H1 (cell line): ENCODE measurements at regions not wholly inside any gene's neighbourhood (a gene's known extent, or its start where the extent isn't known, plus 50 kb on each side); places are given as distances from the start of the nearest gene placed in this dataset.

Source experiments
- ASH2L ChIP-seq: fragments of 200-600, 300-600 bp; sonication (generic); IDR thresholded peaks from one replicate; pipeline ENCODE4 v1.7.1; 2017; ENCODE audit warnings: low read length
- CEBPB ChIP-seq: IDR thresholded peaks from 2 replicates; pipeline ENCODE4 v1.6.1; 2012; ENCODE audit warnings: low read depth, low read length
- EP300 ChIP-seq, 2 experiments: IDR thresholded peaks; 1 replicate in 1 of 2; 2 replicates in 1 of 2; pipeline ENCODE4 v1.6.1; 2011 to 2012; ENCODE audit warnings: low read depth in 2 of 2, low read length in 2 of 2, mild to moderate bottlenecking in 2 of 2, borderline replicate concordance in 1 of 2, inconsistent platforms in 1 of 2, moderate library complexity in 1 of 2
- EZH2 ChIP-seq: fragments of 200-600 bp; sonication (generic); IDR thresholded peaks from 2 replicates; pipeline ENCODE4 v1.7.1; 2012; ENCODE audit warnings: low read depth, mild to moderate bottlenecking, moderate library complexity, low read length, inconsistent platforms; ENCODE audit not compliant: severe bottlenecking
- NANOG ChIP-seq: IDR thresholded peaks from 2 replicates; pipeline ENCODE4 v1.6.1; 2011; ENCODE audit warnings: low read length, low read depth, mild to moderate bottlenecking, inconsistent platforms; ENCODE audit not compliant: insufficient read depth, poor library complexity, severe bottlenecking
- POLR2A ChIP-seq, 2 experiments: IDR thresholded peaks; 1 replicate in 1 of 2; 2 replicates in 1 of 2; pipeline ENCODE4 v1.6.1; 2011; ENCODE audit warnings: low read depth in 2 of 2, low read length in 2 of 2, mild to moderate bottlenecking in 2 of 2; ENCODE audit errors: control extremely low read depth in 1 of 2
- POLR2AphosphoS5 ChIP-seq: IDR thresholded peaks from 2 replicates; pipeline ENCODE4 v1.6.1; 2011; ENCODE audit warnings: low read depth, low read length
- RAD21 ChIP-seq, 2 experiments: IDR thresholded peaks in 1 of 2; conservative IDR thresholded peaks in 1 of 2; 2 replicates each; pipeline ENCODE4 v1.6.1; 2011; ENCODE audit warnings: low read depth in 2 of 2, low read length in 2 of 2, improper control_type of control experiment in 1 of 2, inconsistent platforms in 1 of 2, mild to moderate bottlenecking in 1 of 2, moderate library complexity in 1 of 2
- SP4 ChIP-seq: IDR thresholded peaks from 2 replicates; pipeline ENCODE4 v1.6.1; 2012; ENCODE audit warnings: low read length, inconsistent platforms
- TBP ChIP-seq: IDR thresholded peaks from 2 replicates; pipeline ENCODE4 v1.6.1; 2011; ENCODE audit warnings: low read depth, low read length, improper control_type of control experiment
- TF ChIP-seq, protein P1 (sequence below): IDR thresholded peaks from 2 replicates; pipeline ENCODE4 v1.6.1; 2011; ENCODE audit warnings: low read length, improper control_type of control experiment
- TF ChIP-seq, protein P2 (sequence below), 3 experiments: IDR thresholded peaks; 1 replicate in 2 of 3; 2 replicates in 1 of 3; pipeline versions ENCODE4 v1.5.1 to v1.6.1; 2011; ENCODE audit warnings: low read length in 3 of 3, mild to moderate bottlenecking in 3 of 3, inconsistent platforms in 2 of 3, low read depth in 1 of 3, moderate library complexity in 1 of 3; ENCODE audit not compliant: insufficient read depth in 1 of 3; ENCODE audit errors: control extremely low read depth in 1 of 3
- TF ChIP-seq, protein P3 (sequence below): IDR thresholded peaks from 2 replicates; pipeline ENCODE4 v1.6.1; 2011; ENCODE audit warnings: low read depth, mild to moderate bottlenecking, low read length; ENCODE audit not compliant: insufficient read depth

GRCh38 chr5:92208265-92208664 lies 825.1 kb upstream of the ARRDC3 start:
- TF ChIP-seq NANOG (no peak), EP300 (IDR thresholded peaks at IDR 0.05; ENCODE audit: borderline replicate concordance in 1 of 2, low read depth in 2 of 2, low read length in 2 of 2) (no peak), CEBPB (no peak), POLR2AphosphoS5 (no peak), ASH2L (no peak), POLR2A (IDR thresholded peaks at IDR 0.05; ENCODE audit: control extremely low read depth in 1 of 2, low read depth in 2 of 2, low read length in 2 of 2) (no peak), RAD21 (IDR thresholded peaks at IDR 0.05 in 1 of 2, conservative IDR thresholded peaks at IDR 0.05 in 1 of 2; ENCODE audit: low read depth in 2 of 2, low read length in 2 of 2) (no peak), SP4 (no peak), EZH2 (no peak), TBP (no peak)
- TF ChIP-seq, protein P1, sequence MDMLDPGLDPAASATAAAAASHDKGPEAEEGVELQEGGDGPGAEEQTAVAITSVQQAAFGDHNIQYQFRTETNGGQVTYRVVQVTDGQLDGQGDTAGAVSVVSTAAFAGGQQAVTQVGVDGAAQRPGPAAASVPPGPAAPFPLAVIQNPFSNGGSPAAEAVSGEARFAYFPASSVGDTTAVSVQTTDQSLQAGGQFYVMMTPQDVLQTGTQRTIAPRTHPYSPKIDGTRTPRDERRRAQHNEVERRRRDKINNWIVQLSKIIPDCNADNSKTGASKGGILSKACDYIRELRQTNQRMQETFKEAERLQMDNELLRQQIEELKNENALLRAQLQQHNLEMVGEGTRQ = no peak
- TF ChIP-seq, protein P2, sequence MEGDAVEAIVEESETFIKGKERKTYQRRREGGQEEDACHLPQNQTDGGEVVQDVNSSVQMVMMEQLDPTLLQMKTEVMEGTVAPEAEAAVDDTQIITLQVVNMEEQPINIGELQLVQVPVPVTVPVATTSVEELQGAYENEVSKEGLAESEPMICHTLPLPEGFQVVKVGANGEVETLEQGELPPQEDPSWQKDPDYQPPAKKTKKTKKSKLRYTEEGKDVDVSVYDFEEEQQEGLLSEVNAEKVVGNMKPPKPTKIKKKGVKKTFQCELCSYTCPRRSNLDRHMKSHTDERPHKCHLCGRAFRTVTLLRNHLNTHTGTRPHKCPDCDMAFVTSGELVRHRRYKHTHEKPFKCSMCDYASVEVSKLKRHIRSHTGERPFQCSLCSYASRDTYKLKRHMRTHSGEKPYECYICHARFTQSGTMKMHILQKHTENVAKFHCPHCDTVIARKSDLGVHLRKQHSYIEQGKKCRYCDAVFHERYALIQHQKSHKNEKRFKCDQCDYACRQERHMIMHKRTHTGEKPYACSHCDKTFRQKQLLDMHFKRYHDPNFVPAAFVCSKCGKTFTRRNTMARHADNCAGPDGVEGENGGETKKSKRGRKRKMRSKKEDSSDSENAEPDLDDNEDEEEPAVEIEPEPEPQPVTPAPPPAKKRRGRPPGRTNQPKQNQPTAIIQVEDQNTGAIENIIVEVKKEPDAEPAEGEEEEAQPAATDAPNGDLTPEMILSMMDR (IDR thresholded peaks at IDR 0.05; ENCODE audit: control extremely low read depth in 1 of 3, insufficient read depth in 1 of 3, low read depth in 1 of 3, low read length in 3 of 3) = no peak
- TF ChIP-seq, protein P3, sequence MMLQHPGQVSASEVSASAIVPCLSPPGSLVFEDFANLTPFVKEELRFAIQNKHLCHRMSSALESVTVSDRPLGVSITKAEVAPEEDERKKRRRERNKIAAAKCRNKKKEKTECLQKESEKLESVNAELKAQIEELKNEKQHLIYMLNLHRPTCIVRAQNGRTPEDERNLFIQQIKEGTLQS = no peak
